ENCODE measurements at regions not wholly inside any gene's neighbourhood (a gene's known extent, or its start where the extent isn't known, plus 50 kb on each side); places are given as distances from the start of the nearest gene placed in this dataset.

- TF ChIP-seq EZH2 (optimal IDR thresholded peaks at IDR 0.05; ENCODE audit: low read depth, low read length) (no peak), CTCF (IDR thresholded peaks at IDR 0.05; ENCODE audit: low read length) (no peak)
Observed at GRCh38 chr5:6059137-6059800, 319.1 kb downstream of the MED10 start.

All from MM.1S (cell line).